Endothelial cell of hepatic sinusoid (primary cell): ENCODE measurements at regions not wholly inside any gene's neighbourhood (a gene's known extent, or its start where the extent isn't known, plus 50 kb on each side); places are given as distances from the start of the nearest gene placed in this dataset.
"Not testable (repeated sequence)": the region's sequence is repeated elsewhere in the genome, so short reads cannot be mapped to it uniquely, and the experiment has no call there.

Experiments used
- in situ Hi-C: cut with HindIII; loops from 2 replicates; pipeline ENCODE4 v1.10.0; 2017; ENCODE audit warnings: low sequenced_read_pairs

- in situ Hi-C loops = no loop called here
These were observed 458.1 kb upstream of the MBL2 start for GRCh38 chr10:53230651-53231050.

GRCh38 chr10:53223851-53224250 is 451.3 kb upstream of the MBL2 start:
- in situ Hi-C loops = no loop called here

GRCh38 chr10:53222806-53223205 is 450.2 kb upstream of the MBL2 start:
- in situ Hi-C loops = no loop called here

- in situ Hi-C loops = no loop called here
These were observed 437.5 kb upstream of the MBL2 start for GRCh38 chr10:53209944-53210611.

GRCh38 chr10:53183733-53184132 is 411.1 kb upstream of the MBL2 start:
- in situ Hi-C loops = no loop called here

- in situ Hi-C loops = no loop called here
These were observed 404.9 kb upstream of the MBL2 start for GRCh38 chr10:53177468-53177867.

- in situ Hi-C loops = no loop called here
These were observed 393.7 kb upstream of the MBL2 start for GRCh38 chr10:53166325-53166724.

- in situ Hi-C loops = no loop called here
These were observed 390.3 kb upstream of the MBL2 start for GRCh38 chr10:53162856-53163255.

GRCh38 chr10:53161231-53161630 is 388.6 kb upstream of the MBL2 start:
- in situ Hi-C loops = no loop called here

GRCh38 chr10:53155674-53156073 is 383.1 kb upstream of the MBL2 start:
- in situ Hi-C loops = not testable (repeated sequence)

- in situ Hi-C loops = no loop called here
These were observed 381.2 kb upstream of the MBL2 start for GRCh38 chr10:53153831-53154230.

GRCh38 chr10:53140506-53140905 is 367.9 kb upstream of the MBL2 start:
- in situ Hi-C loops = no loop called here

- in situ Hi-C loops = no loop called here
These were observed 363.3 kb upstream of the MBL2 start for GRCh38 chr10:53135897-53136253.

GRCh38 chr10:53135213-53135896 is 362.8 kb upstream of the MBL2 start:
- in situ Hi-C loops = no loop called here

GRCh38 chr10:53134050-53134449 is 361.5 kb upstream of the MBL2 start:
- in situ Hi-C loops = loop anchor here (5.0 kb wide), 1 partner anchor 38 kb away; no protein-coding TSS in a partner anchor

GRCh38 chr10:53130337-53130736 is 357.8 kb upstream of the MBL2 start:
- in situ Hi-C loops = loop anchor here (5.0 kb wide), 1 partner anchor 42 kb away; no protein-coding TSS in a partner anchor

- in situ Hi-C loops = no loop called here
These were observed 355.1 kb upstream of the MBL2 start for GRCh38 chr10:53127686-53128085.

GRCh38 chr10:53123311-53123710 is 350.7 kb upstream of the MBL2 start:
- in situ Hi-C loops = no loop called here

GRCh38 chr10:53122281-53122680 is 349.7 kb upstream of the MBL2 start:
- in situ Hi-C loops = no loop called here

GRCh38 chr10:53115660-53116059 is 343.1 kb upstream of the MBL2 start:
- in situ Hi-C loops = no loop called here

GRCh38 chr10:53111529-53111928 is 338.9 kb upstream of the MBL2 start:
- in situ Hi-C loops = no loop called here

GRCh38 chr10:53109320-53109719 is 336.7 kb upstream of the MBL2 start:
- in situ Hi-C loops = no loop called here
